ENCODE measurements at regions not wholly inside any gene's neighbourhood (a gene's known extent, or its start where the extent isn't known, plus 50 kb on each side); places are given as distances from the start of the nearest gene placed in this dataset.

GRCh38 chr3:5579139-5579602, 391.7 kb downstream of the EDEM1 start:
- TF ChIP-seq CTCF (IDR thresholded peaks at IDR 0.05) (no peak), POLR2A (IDR thresholded peaks at IDR 0.05) (no peak), EP300 (IDR thresholded peaks at IDR 0.05) (no peak)

All from stomach (tissue), 4 donors.